ENCODE measurements at regions not wholly inside any gene's neighbourhood (a gene's known extent, or its start where the extent isn't known, plus 50 kb on each side); places are given as distances from the start of the nearest gene placed in this dataset.
"Not testable (repeated sequence)": the region's sequence is repeated elsewhere in the genome, so short reads cannot be mapped to it uniquely, and the experiment has no call there.

GRCh38 chr4:66062921-66063320 is 392.6 kb upstream of the EPHA5 start:
- DNase-seq (ENCODE audit: low read depth in 1 of 2, low spot score in 1 of 2): no peak

- no peak for DNase-seq (ENCODE audit: low read depth in 1 of 2, low spot score in 1 of 2)
Measured at GRCh38 chr4:66062044-66062443, 391.8 kb upstream of the EPHA5 start.

GRCh38 chr4:66059556-66059955 is 389.3 kb upstream of the EPHA5 start:
- no peak for DNase-seq (ENCODE audit: low read depth in 1 of 2, low spot score in 1 of 2)

GRCh38 chr4:66059136-66059535 is 388.8 kb upstream of the EPHA5 start:
- DNase-seq (ENCODE audit: low read depth in 1 of 2, low spot score in 1 of 2): no peak

- no peak for DNase-seq (ENCODE audit: low read depth in 1 of 2, low spot score in 1 of 2)
Measured at GRCh38 chr4:66055999-66056398, 385.7 kb upstream of the EPHA5 start.

- DNase-seq (ENCODE audit: low read depth in 1 of 2, low spot score in 1 of 2): no peak
Measured at GRCh38 chr4:66052426-66052825, 382.1 kb upstream of the EPHA5 start.

GRCh38 chr4:66048861-66049260 is 378.6 kb upstream of the EPHA5 start:
- DNase-seq (ENCODE audit: low read depth in 1 of 2, low spot score in 1 of 2): no peak

GRCh38 chr4:66045913-66046312 is 375.6 kb upstream of the EPHA5 start:
- no peak for DNase-seq (ENCODE audit: low read depth in 1 of 2, low spot score in 1 of 2)

GRCh38 chr4:66035701-66036100 is 365.4 kb upstream of the EPHA5 start:
- no peak for DNase-seq (ENCODE audit: low read depth in 1 of 2, low spot score in 1 of 2)

GRCh38 chr4:66034671-66035070 is 364.4 kb upstream of the EPHA5 start:
- no peak for DNase-seq (ENCODE audit: low read depth in 1 of 2, low spot score in 1 of 2)

- DNase-seq (ENCODE audit: low read depth in 1 of 2, low spot score in 1 of 2): no peak
Measured at GRCh38 chr4:66034262-66034661, 364.0 kb upstream of the EPHA5 start.

- no peak for DNase-seq (ENCODE audit: low read depth in 1 of 2, low spot score in 1 of 2)
Measured at GRCh38 chr4:66032571-66032970, 362.3 kb upstream of the EPHA5 start.

- DNase-seq (ENCODE audit: low read depth in 1 of 2, low spot score in 1 of 2): no peak
Measured at GRCh38 chr4:66028668-66029067, 358.4 kb upstream of the EPHA5 start.

- no peak for DNase-seq (ENCODE audit: low read depth in 1 of 2, low spot score in 1 of 2)
Measured at GRCh38 chr4:66023061-66023460, 352.8 kb upstream of the EPHA5 start.

- no peak for DNase-seq (ENCODE audit: low read depth in 1 of 2, low spot score in 1 of 2)
Measured at GRCh38 chr4:66017671-66018070, 347.4 kb upstream of the EPHA5 start.

GRCh38 chr4:66016240-66016639 is 346.0 kb upstream of the EPHA5 start:
- no peak for DNase-seq (ENCODE audit: low read depth in 1 of 2, low spot score in 1 of 2)

- no peak for DNase-seq (ENCODE audit: low read depth in 1 of 2, low spot score in 1 of 2)
Measured at GRCh38 chr4:66014146-66014765, 344.0 kb upstream of the EPHA5 start.

- no peak for DNase-seq (ENCODE audit: low read depth in 1 of 2, low spot score in 1 of 2)
Measured at GRCh38 chr4:66000510-66001117, 330.3 kb upstream of the EPHA5 start.

GRCh38 chr4:65999518-65999871 is 329.2 kb upstream of the EPHA5 start:
- no peak for DNase-seq (ENCODE audit: low read depth in 1 of 2, low spot score in 1 of 2)

- not testable (repeated sequence) for DNase-seq (ENCODE audit: low read depth in 1 of 2, low spot score in 1 of 2)
Measured at GRCh38 chr4:65998807-65999517, 328.7 kb upstream of the EPHA5 start.

- DNase-seq (ENCODE audit: low read depth in 1 of 2, low spot score in 1 of 2): no peak
Measured at GRCh38 chr4:65983061-65983460, 312.8 kb upstream of the EPHA5 start.

GRCh38 chr4:65976287-65976686 is 306.0 kb upstream of the EPHA5 start:
- no peak for DNase-seq (ENCODE audit: low read depth in 1 of 2, low spot score in 1 of 2)

- DNase-seq (ENCODE audit: low read depth in 1 of 2, low spot score in 1 of 2): no peak
Measured at GRCh38 chr4:65973186-65973585, 302.9 kb upstream of the EPHA5 start.
